ENCODE measurements at regions not wholly inside any gene's neighbourhood (a gene's known extent, or its start where the extent isn't known, plus 50 kb on each side); places are given as distances from the start of the nearest gene placed in this dataset.

DNA sequence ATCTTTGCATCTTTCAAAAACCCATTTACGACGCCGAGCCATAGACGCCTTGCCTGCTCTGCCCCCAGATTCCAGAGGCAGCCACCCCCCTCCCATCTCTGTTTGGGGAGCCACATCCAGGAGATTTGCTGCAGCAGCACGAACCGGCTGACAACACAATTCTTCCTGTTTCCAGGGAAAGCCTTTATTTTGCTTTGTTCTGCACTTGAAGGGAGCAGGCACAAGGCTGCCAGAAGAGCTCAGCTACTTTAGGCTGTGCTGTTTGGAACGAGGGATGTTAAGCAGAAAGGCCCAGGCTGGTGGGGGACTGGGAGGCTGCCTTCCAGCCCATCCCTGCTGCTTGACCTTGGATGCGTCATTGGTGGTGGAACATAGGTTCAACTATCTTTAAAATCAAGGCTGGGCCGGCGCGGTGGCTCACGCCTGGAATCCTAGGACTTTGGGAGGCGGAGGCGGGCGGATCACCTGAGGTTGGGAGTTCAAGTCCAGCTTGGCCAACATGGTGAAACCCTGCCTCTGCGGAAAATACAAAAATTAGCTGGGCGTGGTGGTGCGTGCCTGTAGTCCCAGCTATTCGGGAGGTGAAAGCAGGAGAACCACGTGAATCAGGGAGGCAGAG, 243.9 kb downstream of the MIAT start:
- no peaks in the 10 kb centered on the region; the same call in 1 of the 2 replicates for H3K27me3 ChIP-seq (ENCODE audit: insufficient read depth, low read length)
- no peaks in the 10 kb centered on the region for H3K9me3 ChIP-seq (ENCODE audit: low read length)
- H3K27ac ChIP-seq (ENCODE audit: low read depth, low read length, poor library complexity, severe bottlenecking): no peak overlapping the region
- H3K9me2 ChIP-seq (ENCODE audit: low read depth, low read length): no peaks in the 10 kb centered on the region
- H3K4me1 ChIP-seq (ENCODE audit: insufficient read depth, low read length, severe bottlenecking): peaks cover 4% of the 10 kb centered on the region
- no peaks in the 10 kb centered on the region for H3K36me3 ChIP-seq (ENCODE audit: insufficient read depth, low read length)
- no peaks in the 10 kb centered on the region for H3K79me2 ChIP-seq (ENCODE audit: insufficient read depth, low read length)
- H3K4me3 ChIP-seq (ENCODE audit: low read depth, low read length, poor library complexity, severe bottlenecking): no peak overlapping the region
- H3F3A ChIP-seq (ENCODE audit: insufficient read depth, low read length): no peaks in the 10 kb centered on the region
- no peak overlapping the region for H3K4me2 ChIP-seq (ENCODE audit: low read length)
- no peaks in the 10 kb centered on the region for H4K20me1 ChIP-seq (ENCODE audit: insufficient read depth, low read length)
- TF ChIP-seq EZH2 (IDR thresholded peaks at IDR 0.05; ENCODE audit: borderline replicate concordance, low read length): no peak
- TF ChIP-seq, protein P1, sequence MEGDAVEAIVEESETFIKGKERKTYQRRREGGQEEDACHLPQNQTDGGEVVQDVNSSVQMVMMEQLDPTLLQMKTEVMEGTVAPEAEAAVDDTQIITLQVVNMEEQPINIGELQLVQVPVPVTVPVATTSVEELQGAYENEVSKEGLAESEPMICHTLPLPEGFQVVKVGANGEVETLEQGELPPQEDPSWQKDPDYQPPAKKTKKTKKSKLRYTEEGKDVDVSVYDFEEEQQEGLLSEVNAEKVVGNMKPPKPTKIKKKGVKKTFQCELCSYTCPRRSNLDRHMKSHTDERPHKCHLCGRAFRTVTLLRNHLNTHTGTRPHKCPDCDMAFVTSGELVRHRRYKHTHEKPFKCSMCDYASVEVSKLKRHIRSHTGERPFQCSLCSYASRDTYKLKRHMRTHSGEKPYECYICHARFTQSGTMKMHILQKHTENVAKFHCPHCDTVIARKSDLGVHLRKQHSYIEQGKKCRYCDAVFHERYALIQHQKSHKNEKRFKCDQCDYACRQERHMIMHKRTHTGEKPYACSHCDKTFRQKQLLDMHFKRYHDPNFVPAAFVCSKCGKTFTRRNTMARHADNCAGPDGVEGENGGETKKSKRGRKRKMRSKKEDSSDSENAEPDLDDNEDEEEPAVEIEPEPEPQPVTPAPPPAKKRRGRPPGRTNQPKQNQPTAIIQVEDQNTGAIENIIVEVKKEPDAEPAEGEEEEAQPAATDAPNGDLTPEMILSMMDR (IDR thresholded peaks at IDR 0.05; ENCODE audit: low read length): no peak
- H2AFZ ChIP-seq (ENCODE audit: low read length): no peak overlapping the region
- no peak overlapping the region for H3K9ac ChIP-seq (ENCODE audit: low read length)

DNA sequence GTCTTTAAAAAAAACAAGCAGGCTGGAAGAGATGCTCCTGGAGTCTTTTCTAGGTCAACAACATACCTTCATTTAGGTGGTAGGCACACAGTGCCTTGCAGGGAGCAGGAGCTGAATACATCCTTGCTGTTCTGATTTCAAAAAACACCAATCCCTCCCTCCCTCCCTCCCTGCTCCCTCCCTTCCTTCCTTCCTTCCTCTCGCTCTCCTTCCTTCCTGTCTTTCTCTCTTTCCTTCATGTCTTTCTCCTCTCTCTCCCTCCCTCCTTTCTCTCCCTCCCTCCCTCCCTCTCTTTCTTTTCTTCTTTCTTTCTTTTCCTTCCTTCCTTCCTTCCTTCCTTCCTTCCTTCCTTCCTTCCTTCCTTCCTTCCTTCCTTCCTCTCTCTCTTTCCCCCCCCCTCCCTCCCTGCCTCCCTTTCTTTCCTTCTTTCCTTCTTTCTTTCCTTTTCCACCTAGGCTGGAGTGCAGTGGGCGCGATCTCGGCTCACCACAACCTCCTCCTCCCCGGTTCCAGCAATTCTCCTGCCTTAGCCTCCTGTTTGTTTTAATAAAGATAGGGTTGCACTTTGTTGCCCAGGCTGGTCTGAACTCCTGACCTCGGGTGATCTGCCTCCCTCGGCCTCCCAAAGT, 245.1 kb downstream of the MIAT start:
- H3K27ac ChIP-seq (ENCODE audit: low read depth, low read length, poor library complexity, severe bottlenecking): no peak overlapping the region
- H3K36me3 ChIP-seq (ENCODE audit: insufficient read depth, low read length): no peaks in the 10 kb centered on the region
- TF ChIP-seq, protein P1 (IDR thresholded peaks at IDR 0.05; ENCODE audit: low read length): no peak
- no peak for TF ChIP-seq EZH2 (IDR thresholded peaks at IDR 0.05; ENCODE audit: borderline replicate concordance, low read length)
- no peak overlapping the region for H3K9ac ChIP-seq (ENCODE audit: low read length)
- H3K27me3 ChIP-seq (ENCODE audit: insufficient read depth, low read length): no peaks in the 10 kb centered on the region; the same call in 1 of the 2 replicates
- H3K4me1 ChIP-seq (ENCODE audit: insufficient read depth, low read length, severe bottlenecking): peaks cover 4% of the 10 kb centered on the region
- H4K20me1 ChIP-seq (ENCODE audit: insufficient read depth, low read length): no peaks in the 10 kb centered on the region
- H3K9me2 ChIP-seq (ENCODE audit: low read depth, low read length): no peaks in the 10 kb centered on the region
- H2AFZ ChIP-seq (ENCODE audit: low read length): no peak overlapping the region
- no peaks in the 10 kb centered on the region for H3K9me3 ChIP-seq (ENCODE audit: low read length)
- no peaks in the 10 kb centered on the region for H3F3A ChIP-seq (ENCODE audit: insufficient read depth, low read length)
- H3K4me2 ChIP-seq (ENCODE audit: low read length): peak overlapping the region; percentile 29; the same call in 1 of the 2 replicates
- no peaks in the 10 kb centered on the region for H3K79me2 ChIP-seq (ENCODE audit: insufficient read depth, low read length)
- peak overlapping the region; percentile 40 for H3K4me3 ChIP-seq (ENCODE audit: low read depth, low read length, poor library complexity, severe bottlenecking)

DNA sequence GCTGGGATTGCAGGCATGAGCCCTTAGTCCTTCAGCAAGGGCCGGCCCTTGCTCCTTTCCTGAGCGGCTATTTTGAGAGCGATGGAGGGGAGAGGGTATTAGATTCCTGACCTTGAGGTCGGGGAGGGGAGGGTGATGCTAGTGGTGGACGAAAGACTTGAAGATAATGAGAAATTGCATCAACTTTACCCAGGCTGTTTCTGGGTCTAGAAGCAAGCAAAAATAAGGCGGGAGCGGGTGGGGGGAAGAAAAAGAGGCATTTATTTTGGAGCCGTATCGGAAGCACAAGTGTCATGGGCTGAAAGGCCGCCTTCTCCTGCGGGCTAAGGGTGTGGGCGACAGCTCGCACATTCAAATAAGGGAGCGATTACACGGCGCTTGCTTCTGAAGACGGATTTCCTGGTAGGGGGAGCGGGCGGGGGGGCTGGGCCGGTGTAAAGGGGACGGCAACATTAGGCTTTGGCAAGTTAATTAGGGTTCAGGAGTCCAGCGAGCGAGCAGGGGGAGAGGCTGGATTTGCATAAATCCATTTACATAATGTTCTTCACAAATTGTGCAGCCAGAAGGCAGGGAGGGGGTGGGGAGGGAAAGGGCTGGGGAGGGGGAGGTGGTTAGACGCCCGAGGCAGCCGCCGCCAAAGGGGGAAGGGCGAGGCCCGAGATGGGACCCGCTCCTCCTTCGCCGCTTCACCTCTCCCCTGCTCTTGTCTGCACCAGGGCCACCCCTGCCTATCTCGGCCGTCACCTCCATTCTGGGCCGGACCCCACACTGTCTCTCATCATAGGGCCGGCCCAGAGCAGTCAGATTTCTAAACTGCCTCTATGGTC, 245.9 kb downstream of the MIAT start:
- Histone ChIP-seq H3K79me2 (ENCODE audit: insufficient read depth, low read length) (no peaks in the 10 kb centered on the region), H3K4me2 (ENCODE audit: low read length) (peak overlapping the region; percentile 29; the same call in 1 of the 2 replicates), H3K4me3 (ENCODE audit: low read depth, low read length, poor library complexity, severe bottlenecking) (peak overlapping the region; percentile 40), H3K27ac (ENCODE audit: low read depth, low read length, poor library complexity, severe bottlenecking) (no peak overlapping the region), H3K27me3 (ENCODE audit: insufficient read depth, low read length) (no peaks in the 10 kb centered on the region; the same call in none of the 2 replicates), H3K9ac (ENCODE audit: low read length) (no peak overlapping the region), H4K20me1 (ENCODE audit: insufficient read depth, low read length) (no peaks in the 10 kb centered on the region), H3F3A (ENCODE audit: insufficient read depth, low read length) (no peaks in the 10 kb centered on the region), H3K36me3 (ENCODE audit: insufficient read depth, low read length) (no peaks in the 10 kb centered on the region), H3K4me1 (ENCODE audit: insufficient read depth, low read length, severe bottlenecking) (peaks cover 4% of the 10 kb centered on the region), H3K9me3 (ENCODE audit: low read length) (no peaks in the 10 kb centered on the region), H3K9me2 (ENCODE audit: low read depth, low read length) (no peaks in the 10 kb centered on the region), H2AFZ (ENCODE audit: low read length) (no peak overlapping the region)
- no peak for TF ChIP-seq EZH2 (IDR thresholded peaks at IDR 0.05; ENCODE audit: borderline replicate concordance, low read length)
- TF ChIP-seq, protein P1 (IDR thresholded peaks at IDR 0.05; ENCODE audit: low read length): no peak

All from OCI-LY1 (cell line).